Body of pancreas (tissue), 4 donors: ENCODE measurements at regions not wholly inside any gene's neighbourhood (a gene's known extent, or its start where the extent isn't known, plus 50 kb on each side); places are given as distances from the start of the nearest gene placed in this dataset.

ENCODE experiments used
- ATAC-seq: fragments of 150-250 bp; one replicate; pipeline ENCODE4 v1.9.1; 2016
- DNase-seq, 4 donors: peaks; one replicate each; pipeline ENCODE4 v3.0.0-alpha.2; 2019
- H3K27ac ChIP-seq, 4 donors: fragments of 200-600 bp; sonication (generic); 1 replicate in 3 of 4; 2 replicates in 1 of 4; pipeline versions ENCODE4 v1.5.1 to v1.6.1; 2016 to 2019; ENCODE audit warnings: mild to moderate bottlenecking in 1 of 4, mixed read lengths in 1 of 4, moderate library complexity in 1 of 4
- H3K27me3 ChIP-seq, 2 donors: fragments of 200-600 bp; sonication (generic); one replicate each; pipeline ENCODE4 v1.6.0; 2016; ENCODE audit warnings: mild to moderate bottlenecking in 1 of 2
- H3K36me3 ChIP-seq, 2 donors: fragments of 200-600 bp; sonication (generic); replicated peaks in 1 of 2; 2 replicates each; pipeline ENCODE4 v1.5.1; 2016; ENCODE audit warnings: low read depth in 2 of 2; ENCODE audit not compliant: insufficient read depth in 1 of 2
- H3K4me1 ChIP-seq: fragments of 200-600 bp; sonication (generic); one replicate; pipeline ENCODE4 v1.6.0; 2016
- H3K4me3 ChIP-seq, 2 donors: fragments of 200-600 bp; sonication (generic); 1 replicate in 1 of 2; 2 replicates in 1 of 2; pipeline ENCODE4 v1.5.1; 2016 to 2019
- H3K9me3 ChIP-seq, 3 donors: fragments of 200-600 bp; sonication (generic); 1 replicate in 2 of 3; 2 replicates in 1 of 3; pipeline ENCODE4 v1.5.1; 2016
- CTCF ChIP-seq, 7 experiments: fragments of 450-650 bp in 4 of 7; fragments of 200-600 bp in 3 of 7; sonication (generic) in 3 of 7; IDR thresholded peaks; one replicate each; pipeline ENCODE4 v1.5.1; 2016 to 2019; ENCODE audit warnings: antibody characterized with exemption in 7 of 7
- POLR2A ChIP-seq, 3 donors: fragments of 450-650 bp; IDR thresholded peaks; one replicate each; pipeline ENCODE4 v1.6.1; 2016; ENCODE audit warnings: antibody characterized with exemption in 3 of 3, mild to moderate bottlenecking in 2 of 3
- WGBS, 2 donors: methylation state at CpG; one replicate each; pipeline ENCODE4 v1.1.5; 2017; 5-methylcytosine and 5-hydroxymethylcytosine counted together
- intact Hi-C: fragments of 100-400 bp; cut with DNase I; formaldehyde crosslinking; loops from one replicate; pipeline ENCODE4 v1.15.1; 2023

GRCh38 chr20:6919792-6920468, 152.4 kb downstream of the BMP2 start:
- H3K4me3 ChIP-seq: no peak overlapping the region
- 48 to 51% methylated on average over 6 of the region's 6 CpGs for WGBS, 2 donors
- H3K4me1 ChIP-seq: no peaks in the 10 kb centered on the region
- no peaks in the 10 kb centered on the region for H3K36me3 ChIP-seq
- H3K27me3 ChIP-seq: no peaks in the 10 kb centered on the region
- DNase-seq: no peak
- no peaks in the 10 kb centered on the region for H3K9me3 ChIP-seq
- no peak for ATAC-seq
- TF ChIP-seq CTCF (IDR thresholded peaks at IDR 0.05): no peak
- intact Hi-C loops: no loop called here
- no peak overlapping the region for H3K27ac ChIP-seq

DNA sequence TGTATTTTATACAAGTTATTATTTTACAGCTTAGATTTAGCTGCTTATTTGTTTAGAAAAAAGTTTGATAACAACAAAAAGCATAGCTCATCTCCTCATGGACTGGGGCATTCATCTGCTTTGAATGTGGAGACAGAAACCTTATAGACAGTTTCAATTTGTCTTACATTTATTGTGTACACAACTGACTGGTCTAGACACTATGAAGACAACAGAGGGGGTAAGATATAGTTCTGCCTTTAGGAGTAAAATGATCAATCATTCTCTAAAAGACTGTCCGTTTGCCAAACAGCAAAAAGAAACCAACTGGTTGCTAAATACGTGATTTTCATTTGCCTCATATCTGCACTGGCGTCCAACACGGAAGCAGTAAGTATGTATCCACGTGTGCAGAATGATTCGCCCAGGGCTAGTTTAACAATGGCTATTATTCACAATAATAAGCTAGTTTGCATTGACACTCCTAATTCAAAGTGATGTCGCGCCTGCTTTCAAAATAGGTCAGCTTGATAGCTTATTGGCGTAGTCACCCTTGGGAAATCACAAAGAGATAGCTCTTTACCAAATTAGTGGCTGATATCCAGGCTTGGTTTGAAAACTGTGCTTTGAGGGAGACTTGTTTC, 153.6 kb downstream of the BMP2 start:
- 44 to 53% methylated on average over 9 of the region's 9 CpGs for WGBS, 2 donors
- ATAC-seq: no peak
- intact Hi-C loops: no loop called here

GRCh38 chr20:6921717-6922386, 154.4 kb downstream of the BMP2 start:
- no peak for ATAC-seq
- Histone ChIP-seq H3K9me3 (no peaks in the 10 kb centered on the region), H3K4me1 (no peaks in the 10 kb centered on the region), H3K27me3 (no peaks in the 10 kb centered on the region), H3K27ac (no peak overlapping the region), H3K4me3 (no peak overlapping the region), H3K36me3 (no peaks in the 10 kb centered on the region)
- 67 to 79% methylated on average over 1 of the region's 1 CpG for WGBS, 2 donors
- TF ChIP-seq CTCF (IDR thresholded peaks at IDR 0.05): no peak
- intact Hi-C loops: no loop called here
- DNase-seq: no peak

More for the DNA sequence above, 153.6 kb downstream of the BMP2 start:
- Histone ChIP-seq H3K27me3 (no peaks in the 10 kb centered on the region), H3K4me3 (no peak overlapping the region), H3K36me3 (no peaks in the 10 kb centered on the region), H3K4me1 (no peaks in the 10 kb centered on the region), H3K9me3 (no peaks in the 10 kb centered on the region), H3K27ac (no peak overlapping the region)
- no peak for TF ChIP-seq POLR2A (IDR thresholded peaks at IDR 0.05)
- no peak for TF ChIP-seq CTCF (IDR thresholded peaks at IDR 0.05)
- peak in 1 of 4 donors; percentile 5 for DNase-seq

- Histone ChIP-seq H3K4me1 (no peaks in the 10 kb centered on the region), H3K27ac (no peak overlapping the region), H3K36me3 (no peaks in the 10 kb centered on the region), H3K9me3 (no peaks in the 10 kb centered on the region), H3K4me3 (no peak overlapping the region), H3K27me3 (no peaks in the 10 kb centered on the region)
- ATAC-seq (no peak), DNase-seq (no peak)
- intact Hi-C loops: no loop called here
- no peak for TF ChIP-seq POLR2A (IDR thresholded peaks at IDR 0.05)
- no peak for TF ChIP-seq CTCF (IDR thresholded peaks at IDR 0.05)
Measured at GRCh38 chr20:6924681-6925080, 157.2 kb downstream of the BMP2 start.
